Heart left ventricle (tissue), 13 donors: ENCODE measurements at regions not wholly inside any gene's neighbourhood (a gene's known extent, or its start where the extent isn't known, plus 50 kb on each side); places are given as distances from the start of the nearest gene placed in this dataset.

Experiments used
- CTCF ChIP-seq, 12 donors: fragments of 200-600 bp; sonication (generic) in 4 of 12; IDR thresholded peaks; one replicate each; pipeline versions ENCODE4 v1.5.0 to v1.8.0; 2018 to 2022; ENCODE audit warnings: antibody characterized with exemption in 12 of 12, mild to moderate bottlenecking in 5 of 12
- POLR2A ChIP-seq, 2 donors: fragments of 450-650 bp; IDR thresholded peaks; one replicate each; pipeline ENCODE4 v1.6.1; 2017; ENCODE audit warnings: antibody characterized with exemption in 2 of 2, mild to moderate bottlenecking in 2 of 2, moderate library complexity in 2 of 2
- donor health status: ischemic (EF 13 %, LVEDD 7.1; RV severe dilation, severe dysfunction).
- donor health status: DM: no; HTN: yes; CAD: no.
- donor health status: DM: no; HTN: no; CAD: no.
- donor health status: ischemic (EF 25% LVEDD 6.9; RV normal size, moderate dysfunction).
- donor health status: ischemic (EF 25% LVEDD 5.7; RV mildly dilated, moderate dysfunction).
- donor health status: ischemic (EF 35%, LVEDD 5.7; RV mildly dilated, moderate dysfunction).
- donor health status: nonischemic (EF 11% LVEDD 7.7; RV severe dilation, severe dysfunction).
- donor health status: DM: yes; HTN: yes; CAD: no.
- donor health status: PGD.
- donor health status: ischemic (EF 29% LVEDD 5.4; RV normal size, mild dysfunction).
- donor health status: nonischemic (EF 23%, LVEDD 6.1; RV moderate dilation, normal function).

- TF ChIP-seq CTCF (IDR thresholded peaks at IDR 0.05) (no peak), POLR2A (IDR thresholded peaks at IDR 0.05) (no peak)
Measured at GRCh38 chr1:9439074-9439761, 100.0 kb upstream of the SLC25A33 start.
